ENCODE measurements at regions not wholly inside any gene's neighbourhood (a gene's known extent, or its start where the extent isn't known, plus 50 kb on each side); places are given as distances from the start of the nearest gene placed in this dataset.

GRCh38 chr12:24281341-24281740, 331.9 kb upstream of the SOX5 start:
- TF ChIP-seq BHLHE40 (IDR thresholded peaks at IDR 0.05; ENCODE audit: borderline replicate concordance) (no peak), PKNOX1 (IDR thresholded peaks at IDR 0.05) (no peak), FOXK2 (IDR thresholded peaks at IDR 0.05) (no peak), SP1 (IDR thresholded peaks at IDR 0.05) (no peak), FOXA1 (IDR thresholded peaks at IDR 0.05) (no peak), ELF4 (IDR thresholded peaks at IDR 0.05) (no peak), L3MBTL2 (conservative IDR thresholded peaks at IDR 0.05) (no peak), SUZ12 (IDR thresholded peaks at IDR 0.05) (no peak), LEF1 (IDR thresholded peaks at IDR 0.05; ENCODE audit: borderline replicate concordance) (no peak)
